ENCODE measurements at regions not wholly inside any gene's neighbourhood (a gene's known extent, or its start where the extent isn't known, plus 50 kb on each side); places are given as distances from the start of the nearest gene placed in this dataset.
"Not testable (repeated sequence)": the region's sequence is repeated elsewhere in the genome, so short reads cannot be mapped to it uniquely, and the experiment has no call there.

GRCh38 chr2:131626565-131626964 is 98.9 kb downstream of the CCDC74A start:
- H3K4me1 Mint-ChIP-seq (ENCODE audit: low read depth); H3K27me3 Mint-ChIP-seq (ENCODE audit: low read depth); H3K9me3 Mint-ChIP-seq; H3K4me3 Mint-ChIP-seq; DNase-seq; ATAC-seq; H3K36me3 Mint-ChIP-seq (ENCODE audit: insufficient read depth): not testable (repeated sequence)

GRCh38 chr2:131627777-131628176 is 100.1 kb downstream of the CCDC74A start:
- H3K9me3 Mint-ChIP-seq; ATAC-seq; H3K36me3 Mint-ChIP-seq (ENCODE audit: insufficient read depth); DNase-seq; H3K4me1 Mint-ChIP-seq (ENCODE audit: low read depth); H3K27me3 Mint-ChIP-seq (ENCODE audit: low read depth); H3K4me3 Mint-ChIP-seq: not testable (repeated sequence)

GRCh38 chr2:131631648-131632047 is 104.0 kb downstream of the CCDC74A start:
- H3K4me1 Mint-ChIP-seq (ENCODE audit: low read depth); H3K27me3 Mint-ChIP-seq (ENCODE audit: low read depth); DNase-seq; H3K9me3 Mint-ChIP-seq; H3K4me3 Mint-ChIP-seq; H3K36me3 Mint-ChIP-seq (ENCODE audit: insufficient read depth); ATAC-seq: not testable (repeated sequence)

- not testable (repeated sequence) for H3K27me3 Mint-ChIP-seq (ENCODE audit: low read depth); DNase-seq; H3K4me1 Mint-ChIP-seq (ENCODE audit: low read depth); H3K36me3 Mint-ChIP-seq (ENCODE audit: insufficient read depth); ATAC-seq; H3K9me3 Mint-ChIP-seq; H3K4me3 Mint-ChIP-seq
Measured at GRCh38 chr2:131633405-131633804, 105.7 kb downstream of the CCDC74A start.

GRCh38 chr2:131633827-131634695 is 106.4 kb downstream of the CCDC74A start:
- H3K9me3 Mint-ChIP-seq, result not testable (repeated sequence)

GRCh38 chr2:131635611-131636010 is 107.9 kb downstream of the CCDC74A start:
- ATAC-seq (no peak), DNase-seq (no peak)
- Mint-ChIP-seq H3K36me3 (ENCODE audit: insufficient read depth) (no peaks in the 10 kb centered on the region), H3K27me3 (ENCODE audit: low read depth) (peaks cover under 1% of the 10 kb centered on the region), H3K4me1 (ENCODE audit: low read depth) (no peaks in the 10 kb centered on the region), H3K9me3 (no peaks in the 10 kb centered on the region), H3K4me3 (no peak overlapping the region)

More at GRCh38 chr2:131633827-131634695, 106.4 kb downstream of the CCDC74A start:
- DNase-seq; H3K36me3 Mint-ChIP-seq (ENCODE audit: insufficient read depth); H3K4me3 Mint-ChIP-seq; H3K4me1 Mint-ChIP-seq (ENCODE audit: low read depth); H3K27me3 Mint-ChIP-seq (ENCODE audit: low read depth); ATAC-seq: not testable (repeated sequence)

GRCh38 chr2:131636704-131637308 is 109.1 kb downstream of the CCDC74A start:
- H3K9me3 Mint-ChIP-seq; H3K4me1 Mint-ChIP-seq (ENCODE audit: low read depth); H3K4me3 Mint-ChIP-seq; DNase-seq; H3K27me3 Mint-ChIP-seq (ENCODE audit: low read depth); ATAC-seq; H3K36me3 Mint-ChIP-seq (ENCODE audit: insufficient read depth): not testable (repeated sequence)

GRCh38 chr2:131639001-131639620 is 111.4 kb downstream of the CCDC74A start:
- H3K4me1 Mint-ChIP-seq (ENCODE audit: low read depth); H3K36me3 Mint-ChIP-seq (ENCODE audit: insufficient read depth); H3K4me3 Mint-ChIP-seq; ATAC-seq; DNase-seq; H3K9me3 Mint-ChIP-seq; H3K27me3 Mint-ChIP-seq (ENCODE audit: low read depth): not testable (repeated sequence)

GRCh38 chr2:131641414-131642206 is 113.9 kb downstream of the CCDC74A start:
- DNase-seq (no peak), ATAC-seq (no peak)
- Mint-ChIP-seq H3K36me3 (ENCODE audit: insufficient read depth) (no peaks in the 10 kb centered on the region), H3K4me1 (ENCODE audit: low read depth) (no peaks in the 10 kb centered on the region), H3K27me3 (ENCODE audit: low read depth) (peaks cover 19% of the 10 kb centered on the region), H3K4me3 (no peak overlapping the region), H3K9me3 (no peaks in the 10 kb centered on the region)

GRCh38 chr2:131643180-131643579 is 115.5 kb downstream of the CCDC74A start:
- ATAC-seq; H3K9me3 Mint-ChIP-seq; H3K4me3 Mint-ChIP-seq; DNase-seq; H3K36me3 Mint-ChIP-seq (ENCODE audit: insufficient read depth); H3K4me1 Mint-ChIP-seq (ENCODE audit: low read depth): not testable (repeated sequence)
- peaks cover 26% of the 10 kb centered on the region for H3K27me3 Mint-ChIP-seq (ENCODE audit: low read depth)

GRCh38 chr2:131645177-131645765 is 117.6 kb downstream of the CCDC74A start:
- DNase-seq (no peak), ATAC-seq (no peak)
- H3K9me3 Mint-ChIP-seq, result no peaks in the 10 kb centered on the region
- H3K36me3 Mint-ChIP-seq (ENCODE audit: insufficient read depth), result no peaks in the 10 kb centered on the region
- no peaks in the 10 kb centered on the region for H3K4me1 Mint-ChIP-seq (ENCODE audit: low read depth)
- no peak overlapping the region for H3K4me3 Mint-ChIP-seq
- peaks cover 33% of the 10 kb centered on the region for H3K27me3 Mint-ChIP-seq (ENCODE audit: low read depth)

- not testable (repeated sequence) for H3K4me3 Mint-ChIP-seq; H3K4me1 Mint-ChIP-seq (ENCODE audit: low read depth); H3K9me3 Mint-ChIP-seq; H3K36me3 Mint-ChIP-seq (ENCODE audit: insufficient read depth); ATAC-seq; DNase-seq
- H3K27me3 Mint-ChIP-seq (ENCODE audit: low read depth), result peaks cover 31% of the 10 kb centered on the region
Measured at GRCh38 chr2:131646220-131646619, 118.5 kb downstream of the CCDC74A start.

- ATAC-seq, result no peak
- no peaks in the 10 kb centered on the region for H3K36me3 Mint-ChIP-seq (ENCODE audit: insufficient read depth)
- no peak overlapping the region for H3K4me3 Mint-ChIP-seq
- H3K27me3 Mint-ChIP-seq (ENCODE audit: low read depth), result peaks cover 32% of the 10 kb centered on the region
- H3K9me3 Mint-ChIP-seq, result no peaks in the 10 kb centered on the region
- no peak for DNase-seq
- no peaks in the 10 kb centered on the region for H3K4me1 Mint-ChIP-seq (ENCODE audit: low read depth)
Measured at GRCh38 chr2:131646669-131647297, 119.1 kb downstream of the CCDC74A start.
